ENCODE measurements at regions not wholly inside any gene's neighbourhood (a gene's known extent, or its start where the extent isn't known, plus 50 kb on each side); places are given as distances from the start of the nearest gene placed in this dataset.
"Not testable (repeated sequence)": the region's sequence is repeated elsewhere in the genome, so short reads cannot be mapped to it uniquely, and the experiment has no call there.

GRCh38 chr21:10424097-10424886 is 97.1 kb upstream of the TPTE start:
- H3K4me3 Mint-ChIP-seq; H3K27me3 Mint-ChIP-seq; ATAC-seq; H3K27ac Mint-ChIP-seq; H3K9me3 Mint-ChIP-seq; H3K4me1 Mint-ChIP-seq; DNase-seq; H3K36me3 Mint-ChIP-seq (ENCODE audit: low read depth): not testable (repeated sequence)

DNA sequence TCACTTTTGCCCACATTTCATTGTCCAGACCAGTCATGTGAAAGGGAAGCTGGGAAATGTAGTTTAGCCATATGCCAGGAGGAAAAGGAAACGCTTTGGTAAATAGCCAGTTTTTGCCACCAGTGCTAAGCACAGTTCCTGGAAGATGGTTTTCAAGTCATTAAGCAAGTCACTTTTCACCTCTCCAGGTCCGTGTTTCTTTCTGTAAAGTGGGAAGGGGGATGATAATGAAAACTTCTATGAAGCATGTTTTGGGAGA is 96.6 kb upstream of the TPTE start:
- H3K4me1 Mint-ChIP-seq; H3K36me3 Mint-ChIP-seq (ENCODE audit: low read depth); H3K9me3 Mint-ChIP-seq; H3K4me3 Mint-ChIP-seq; ATAC-seq; H3K27me3 Mint-ChIP-seq; DNase-seq; H3K27ac Mint-ChIP-seq: not testable (repeated sequence)

- Mint-ChIP-seq H3K9me3 (no peaks in the 10 kb centered on the region), H3K4me1 (no peaks in the 10 kb centered on the region), H3K4me3 (no peak overlapping the region), H3K36me3 (ENCODE audit: low read depth) (no peaks in the 10 kb centered on the region), H3K27me3 (no peaks in the 10 kb centered on the region), H3K27ac (no peak overlapping the region)
- DNase-seq, result no peak
- ATAC-seq, result no peak
These were observed 95.5 kb upstream of the TPTE start for GRCh38 chr21:10425856-10426255.

- not testable (repeated sequence) for H3K4me3 Mint-ChIP-seq; DNase-seq; H3K36me3 Mint-ChIP-seq (ENCODE audit: low read depth); ATAC-seq; H3K27me3 Mint-ChIP-seq; H3K27ac Mint-ChIP-seq; H3K4me1 Mint-ChIP-seq; H3K9me3 Mint-ChIP-seq
These were observed 94.6 kb upstream of the TPTE start for GRCh38 chr21:10426812-10427211.

DNA sequence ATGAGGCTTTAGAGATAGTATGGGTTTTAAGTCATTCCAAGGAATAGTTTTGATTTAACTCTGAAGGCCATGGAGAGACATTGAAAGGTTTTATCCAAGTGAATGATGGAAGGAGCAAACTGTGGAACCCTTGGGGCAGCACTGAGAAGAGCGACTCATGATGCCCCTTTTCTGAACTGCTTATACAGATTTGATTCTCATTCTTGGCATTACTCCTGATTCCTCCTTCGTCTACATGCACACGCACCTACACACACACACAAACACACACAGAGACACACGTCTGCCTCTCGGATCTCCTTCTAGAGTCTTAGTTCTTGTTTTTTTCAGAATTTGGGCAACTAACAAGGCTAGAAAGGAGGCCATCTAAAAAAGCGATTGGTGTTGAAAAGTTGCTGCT is 94.1 kb upstream of the TPTE start:
- H3K4me3 Mint-ChIP-seq; H3K36me3 Mint-ChIP-seq (ENCODE audit: low read depth); H3K4me1 Mint-ChIP-seq; H3K9me3 Mint-ChIP-seq; H3K27ac Mint-ChIP-seq; DNase-seq; ATAC-seq; H3K27me3 Mint-ChIP-seq: not testable (repeated sequence)

DNA sequence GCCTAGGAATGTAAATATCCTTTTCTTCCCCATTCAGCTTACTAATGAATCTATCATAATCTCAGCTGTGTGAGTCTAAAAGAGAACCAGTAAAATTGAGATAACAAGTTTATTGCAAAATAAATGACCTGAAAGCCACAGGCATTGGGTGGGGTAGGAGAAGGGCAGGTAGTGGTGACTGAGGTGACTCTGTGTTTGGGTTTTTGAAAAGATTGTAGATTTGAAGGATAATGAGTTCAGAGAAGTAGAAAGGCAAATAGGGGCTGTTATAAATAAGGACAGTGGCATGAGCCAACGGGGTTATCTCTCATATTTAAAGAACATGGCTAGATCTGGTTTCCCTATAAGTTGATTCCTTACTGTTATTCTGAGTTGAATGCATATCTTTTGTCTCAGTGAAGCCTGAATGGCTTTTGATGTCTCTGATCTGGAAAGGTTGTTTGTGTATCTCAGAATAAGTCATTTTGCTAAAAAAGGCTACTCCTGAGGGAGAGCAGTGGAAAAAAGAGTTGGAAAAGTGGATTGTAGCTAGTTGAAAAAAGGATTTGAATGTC is 92.3 kb upstream of the TPTE start:
- not testable (repeated sequence) for H3K27ac Mint-ChIP-seq; DNase-seq; H3K4me3 Mint-ChIP-seq; ATAC-seq; H3K9me3 Mint-ChIP-seq; H3K4me1 Mint-ChIP-seq; H3K27me3 Mint-ChIP-seq; H3K36me3 Mint-ChIP-seq (ENCODE audit: low read depth)

DNA sequence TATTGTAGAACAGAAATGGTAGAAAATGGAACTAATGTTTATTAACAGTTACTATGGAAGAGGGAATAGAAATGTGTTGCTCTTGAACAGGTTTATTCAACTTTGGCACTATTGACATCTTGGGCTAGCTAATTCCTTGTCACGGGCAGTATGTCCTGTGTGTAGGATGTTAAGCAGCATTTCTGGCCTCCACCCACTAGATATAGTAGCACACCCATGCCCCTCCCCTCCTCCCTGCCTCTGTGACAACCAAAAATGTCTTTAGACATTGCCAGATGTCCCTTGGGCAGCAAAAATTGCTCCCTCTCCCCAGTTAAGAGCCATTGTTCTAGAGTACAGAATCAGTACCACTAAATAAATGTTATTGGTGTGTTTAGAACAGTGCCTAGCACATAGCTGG is 91.4 kb upstream of the TPTE start:
- ATAC-seq (no peak), DNase-seq (no peak)
- peaks cover 4% of the 10 kb centered on the region for H3K9me3 Mint-ChIP-seq
- no peak overlapping the region for H3K4me3 Mint-ChIP-seq
- no peaks in the 10 kb centered on the region for H3K27me3 Mint-ChIP-seq
- no peak overlapping the region for H3K27ac Mint-ChIP-seq
- no peaks in the 10 kb centered on the region for H3K4me1 Mint-ChIP-seq
- no peaks in the 10 kb centered on the region for H3K36me3 Mint-ChIP-seq (ENCODE audit: low read depth)

- H3K4me1 Mint-ChIP-seq, result not testable (repeated sequence)
These were observed 89.4 kb upstream of the TPTE start for GRCh38 chr21:10431995-10432394.

GRCh38 chr21:10432456-10432855 is 88.9 kb upstream of the TPTE start:
- not testable (repeated sequence) for H3K36me3 Mint-ChIP-seq (ENCODE audit: low read depth); H3K27me3 Mint-ChIP-seq; H3K4me3 Mint-ChIP-seq; ATAC-seq; H3K4me1 Mint-ChIP-seq; H3K27ac Mint-ChIP-seq; H3K9me3 Mint-ChIP-seq; DNase-seq

More at GRCh38 chr21:10431995-10432394, 89.4 kb upstream of the TPTE start:
- DNase-seq; H3K36me3 Mint-ChIP-seq (ENCODE audit: low read depth); ATAC-seq; H3K9me3 Mint-ChIP-seq; H3K4me3 Mint-ChIP-seq; H3K27me3 Mint-ChIP-seq; H3K27ac Mint-ChIP-seq: not testable (repeated sequence)

DNA sequence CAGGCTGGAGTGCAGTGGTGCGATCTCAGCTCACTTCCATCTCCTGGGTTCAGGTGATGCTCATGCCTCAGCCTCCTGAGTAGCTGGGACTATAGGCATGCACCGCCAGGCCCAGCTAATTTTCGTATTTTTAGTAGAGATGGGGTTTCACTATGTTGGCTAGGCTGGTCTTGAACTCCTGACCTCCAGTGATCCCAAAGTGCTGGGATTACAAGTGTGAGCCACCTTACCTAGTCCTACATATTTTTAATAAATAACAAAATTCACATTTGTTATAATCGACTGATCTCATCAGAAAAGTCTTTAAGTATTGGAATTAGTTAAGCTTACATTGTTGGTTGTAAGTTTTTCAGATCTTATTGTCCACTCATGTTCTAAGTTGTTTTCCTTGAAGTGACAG is 83.4 kb upstream of the TPTE start:
- H3K4me3 Mint-ChIP-seq; ATAC-seq; H3K27ac Mint-ChIP-seq; DNase-seq; H3K27me3 Mint-ChIP-seq; H3K36me3 Mint-ChIP-seq (ENCODE audit: low read depth); H3K4me1 Mint-ChIP-seq; H3K9me3 Mint-ChIP-seq: not testable (repeated sequence)

DNA sequence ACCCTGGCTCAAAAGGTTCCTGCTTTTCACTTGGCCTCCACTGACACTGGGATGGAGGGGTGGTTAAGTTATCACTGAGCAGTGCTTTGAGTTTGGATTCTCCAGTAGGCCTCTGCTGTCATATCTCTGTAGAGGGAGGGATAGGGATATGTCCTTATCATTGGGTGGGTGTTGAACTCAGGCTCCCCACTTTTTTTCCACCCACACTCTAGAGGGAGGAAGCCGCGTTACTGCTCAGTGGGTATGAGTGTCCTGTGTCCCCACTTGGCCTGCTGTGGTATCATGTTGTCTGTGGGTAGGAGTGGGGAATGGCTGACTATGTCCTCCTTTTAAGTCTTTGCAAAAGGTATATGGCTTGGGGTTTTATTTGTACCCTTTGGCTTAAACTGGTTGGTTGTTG is 80.7 kb upstream of the TPTE start:
- H3K9me3 Mint-ChIP-seq; H3K36me3 Mint-ChIP-seq (ENCODE audit: low read depth); DNase-seq; H3K27me3 Mint-ChIP-seq; H3K4me3 Mint-ChIP-seq; H3K4me1 Mint-ChIP-seq; H3K27ac Mint-ChIP-seq: not testable (repeated sequence)
- ATAC-seq, result peak; percentile 30

- not testable (repeated sequence) for H3K4me1 Mint-ChIP-seq; DNase-seq; H3K27ac Mint-ChIP-seq; H3K9me3 Mint-ChIP-seq; ATAC-seq; H3K36me3 Mint-ChIP-seq (ENCODE audit: low read depth); H3K27me3 Mint-ChIP-seq; H3K4me3 Mint-ChIP-seq
These were observed 79.4 kb upstream of the TPTE start for GRCh38 chr21:10442018-10442417.

GRCh38 chr21:10445685-10446084 is 75.7 kb upstream of the TPTE start:
- H3K27me3 Mint-ChIP-seq; DNase-seq; H3K4me1 Mint-ChIP-seq; ATAC-seq; H3K27ac Mint-ChIP-seq; H3K9me3 Mint-ChIP-seq; H3K4me3 Mint-ChIP-seq; H3K36me3 Mint-ChIP-seq (ENCODE audit: low read depth): not testable (repeated sequence)

DNA sequence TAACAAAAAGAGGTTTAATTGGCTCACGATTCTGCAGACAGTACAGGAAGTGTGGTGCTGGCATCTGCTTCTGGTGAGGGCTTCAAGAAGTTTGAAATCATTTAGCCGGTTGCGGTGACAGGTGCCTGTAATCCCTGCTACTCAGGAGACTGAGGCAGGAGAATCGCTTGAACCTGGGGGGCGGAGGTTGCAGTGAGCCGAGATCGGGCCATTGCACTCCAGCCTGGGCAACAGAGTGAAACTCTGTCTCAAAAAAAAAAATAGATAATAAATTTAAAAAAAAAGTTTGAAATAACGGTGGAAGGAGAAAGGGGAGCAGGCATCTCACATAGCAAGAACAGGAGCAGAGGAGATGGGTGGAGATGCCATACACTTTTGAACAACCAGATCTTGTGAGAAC is 71.9 kb upstream of the TPTE start:
- peaks cover 17% of the 10 kb centered on the region for H3K9me3 Mint-ChIP-seq
- not testable (repeated sequence) for H3K27ac Mint-ChIP-seq; H3K4me3 Mint-ChIP-seq; H3K4me1 Mint-ChIP-seq; H3K36me3 Mint-ChIP-seq (ENCODE audit: low read depth); H3K27me3 Mint-ChIP-seq; DNase-seq; ATAC-seq

- DNase-seq; H3K36me3 Mint-ChIP-seq (ENCODE audit: low read depth); H3K27ac Mint-ChIP-seq; ATAC-seq; H3K4me1 Mint-ChIP-seq; H3K4me3 Mint-ChIP-seq; H3K27me3 Mint-ChIP-seq: not testable (repeated sequence)
- peaks cover 12% of the 10 kb centered on the region for H3K9me3 Mint-ChIP-seq
These were observed 70.1 kb upstream of the TPTE start for GRCh38 chr21:10451274-10451673.

GRCh38 chr21:10457765-10458164 is 63.6 kb upstream of the TPTE start:
- H3K27ac Mint-ChIP-seq; H3K9me3 Mint-ChIP-seq; ATAC-seq; H3K4me3 Mint-ChIP-seq; H3K27me3 Mint-ChIP-seq; H3K4me1 Mint-ChIP-seq; DNase-seq; H3K36me3 Mint-ChIP-seq (ENCODE audit: low read depth): not testable (repeated sequence)
